ENCODE measurements at regions not wholly inside any gene's neighbourhood (a gene's known extent, or its start where the extent isn't known, plus 50 kb on each side); places are given as distances from the start of the nearest gene placed in this dataset.

DNA sequence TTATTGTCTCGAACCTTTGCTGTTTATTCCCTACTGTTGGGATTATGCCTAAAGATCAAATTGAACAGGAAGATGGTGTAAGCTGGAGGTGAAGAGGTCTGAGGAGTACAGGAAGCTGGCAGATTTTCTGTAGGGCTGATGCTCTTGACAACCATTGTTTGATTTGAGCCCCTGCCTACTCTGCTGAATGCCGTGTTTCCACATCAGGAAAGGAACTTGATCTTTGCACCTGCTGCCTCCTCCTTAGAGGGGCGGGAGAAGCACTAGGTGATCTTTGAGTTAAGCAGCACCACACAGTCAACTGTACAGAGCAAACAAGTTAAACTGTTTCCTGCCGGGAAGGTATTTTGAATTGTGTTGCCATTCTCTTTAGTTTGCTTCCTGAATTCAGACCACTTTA lies 364.6 kb upstream of the EPHA6 start:
- no peaks in the 10 kb centered on the region for H3K27me3 ChIP-seq (ENCODE audit: control insufficient read depth in 2 of 2, insufficient read depth in 2 of 2, low read length in 2 of 2)
- H3K4me3 ChIP-seq = no peak overlapping the region
- H4K20me1 ChIP-seq (replicated peaks; ENCODE audit: control insufficient read depth, insufficient read depth, low read length) = no peaks in the 10 kb centered on the region
- no peaks in the 10 kb centered on the region for H3K9me1 ChIP-seq (ENCODE audit: control insufficient read depth, insufficient read depth, low read length)
- H3K4me2 ChIP-seq (ENCODE audit: insufficient read depth, low read length) = no peak overlapping the region
- TF ChIP-seq PML (IDR thresholded peaks at IDR 0.05; ENCODE audit: low read length) (no peak), FOXA1 (IDR thresholded peaks at IDR 0.05; ENCODE audit: borderline replicate concordance) (no peak), ARID1B (IDR thresholded peaks at IDR 0.05) (no peak), ATF1 (CRISPR knock-in tag; IDR thresholded peaks at IDR 0.05) (no peak), ATF1 (tag; IDR thresholded peaks at IDR 0.05) (no peak), RBFOX2 (IDR thresholded peaks at IDR 0.05; ENCODE audit: low read depth, low read length) (no peak), CBX8 (IDR thresholded peaks at IDR 0.05; ENCODE audit: borderline replicate concordance, extremely low read depth, low read depth, low read length, poor library complexity, severe bottlenecking) (no peak), KLF13 (tag; IDR thresholded peaks at IDR 0.05; ENCODE audit: borderline replicate concordance, low read depth) (no peak), NFE2L1 (tag; IDR thresholded peaks at IDR 0.05; ENCODE audit: borderline replicate concordance, low read depth) (no peak)
- H3K9me3 ChIP-seq (replicated peaks; ENCODE audit: control insufficient read depth, insufficient read depth, low read depth, low read length) = no peaks in the 10 kb centered on the region
- in situ Hi-C loops (cut with MboI) (no loop called here), intact Hi-C loops (cut with micrococcal nuclease) (no loop called here)
- DNase-seq (ENCODE audit: extremely low read depth in 1 of 4, low spot score in 3 of 4) = no peak
- H3K4me1 ChIP-seq (replicated peaks in 1 of 2; ENCODE audit: control insufficient read depth in 2 of 2, insufficient read depth in 2 of 2, low read length in 2 of 2) = no peaks in the 10 kb centered on the region
- BruUV-seq (replicated peaks) = no TSS peak
- H3K9ac ChIP-seq (ENCODE audit: insufficient read depth in 1 of 2, low read depth in 2 of 2, low read length in 2 of 2) = no peak overlapping the region
- no peak for FAIRE-seq
- WGBS (ENCODE audit: insufficient coverage, low coverage, missing lambda C conversion rate) = 2% methylated on average over 3 of the region's 4 CpGs
- ChIA-PET CTCF (ENCODE audit: low intra/inter-chr PET ratio) (no interaction called here), POLR2A (no interaction called here)
- H3K79me2 ChIP-seq (ENCODE audit: control insufficient read depth, insufficient read depth, low read length) = no peaks in the 10 kb centered on the region
- no peak overlapping the region for H2AFZ ChIP-seq (ENCODE audit: low read depth, low read length)
- no peak for ATAC-seq
- no peaks in the 10 kb centered on the region for H3K36me3 ChIP-seq (ENCODE audit: control insufficient read depth, insufficient read depth, low read length)
- H3K27ac ChIP-seq (ENCODE audit: extremely low read depth, low read depth, low read length) = no peak overlapping the region

All from K562 (cell line).